Fibroblast of lung (primary cell): ENCODE measurements at regions not wholly inside any gene's neighbourhood (a gene's known extent, or its start where the extent isn't known, plus 50 kb on each side); places are given as distances from the start of the nearest gene placed in this dataset.
A peak's percentile ranks its signal among the peaks of the same experiment; 100 is the strongest.

Experiments
- DNase-seq, 2 donors: peaks; one replicate each; pipeline versions ENCODE4 v3.0.0 to v3.0.0-alpha.2; 2010; ENCODE audit warnings: low read depth in 2 of 2
- H2AFZ ChIP-seq: 2 replicates; pipeline ENCODE4 v1.5.1; 2012; ENCODE audit warnings: low read length, control low read depth, inconsistent platforms
- H3K27ac ChIP-seq: 2 replicates; pipeline ENCODE4 v1.5.1; 2011; ENCODE audit warnings: low read length, control low read depth; ENCODE audit not compliant: insufficient read depth
- H3K27me3 ChIP-seq: 2 replicates; pipeline ENCODE4 v1.5.1; 2011; ENCODE audit warnings: mild to moderate bottlenecking, low read length; ENCODE audit not compliant: control insufficient read depth, insufficient read depth
- H3K36me3 ChIP-seq: 2 replicates; pipeline ENCODE4 v1.5.1; 2011; ENCODE audit warnings: low read length; ENCODE audit not compliant: control insufficient read depth, insufficient read depth
- H3K4me1 ChIP-seq: 2 replicates; pipeline ENCODE4 v1.5.1; 2011; ENCODE audit warnings: low read length; ENCODE audit not compliant: control insufficient read depth, insufficient read depth; ENCODE audit errors: extremely low read depth
- H3K4me2 ChIP-seq: 2 replicates; pipeline ENCODE4 v1.5.1; 2011; ENCODE audit warnings: low read length, control low read depth; ENCODE audit not compliant: insufficient read depth; ENCODE audit errors: extremely low read depth
- H3K4me3 ChIP-seq, 4 experiments: fragments of 200-600 bp in 1 of 4; sonication (generic) in 1 of 4; replicated peaks in 1 of 4; 2 replicates each; pipeline ENCODE4 v1.5.1; 2011 to 2016; ENCODE audit warnings: low read length in 4 of 4, low read depth in 3 of 4, mild to moderate bottlenecking in 3 of 4, control low read depth in 2 of 4, inconsistent platforms in 1 of 4, mixed read lengths in 1 of 4; ENCODE audit not compliant: insufficient read depth in 1 of 4; ENCODE audit errors: control extremely low read depth in 1 of 4
- H3K79me2 ChIP-seq: 2 replicates; pipeline ENCODE4 v1.5.1; 2012; ENCODE audit warnings: mild to moderate bottlenecking, low read length, inconsistent platforms; ENCODE audit not compliant: control insufficient read depth, insufficient read depth
- H3K9ac ChIP-seq: 2 replicates; pipeline ENCODE4 v1.5.1; 2011; ENCODE audit warnings: mild to moderate bottlenecking, low read length, control low read depth; ENCODE audit not compliant: insufficient read depth
- H3K9me3 ChIP-seq: 2 replicates; pipeline ENCODE4 v1.5.1; 2012; ENCODE audit warnings: low read depth, low read length; ENCODE audit not compliant: control insufficient read depth, insufficient read depth
- H4K20me1 ChIP-seq: 2 replicates; pipeline ENCODE4 v1.5.1; 2011; ENCODE audit warnings: low read length; ENCODE audit not compliant: control insufficient read depth, insufficient read depth; ENCODE audit errors: extremely low read depth
- CTCF ChIP-seq, 2 donors: IDR thresholded peaks in 1 of 2; conservative IDR thresholded peaks in 1 of 2; 1 replicate in 1 of 2; 2 replicates in 1 of 2; pipeline ENCODE4 v1.5.1; 2011 to 2012; ENCODE audit warnings: low read length in 2 of 2, control low read depth in 1 of 2, inconsistent platforms in 1 of 2, low read depth in 1 of 2, mild to moderate bottlenecking in 1 of 2
- EZH2 ChIP-seq: IDR thresholded peaks from 2 replicates; pipeline ENCODE4 v1.5.1; 2012; ENCODE audit warnings: low read length, control low read depth, mild to moderate bottlenecking; ENCODE audit errors: missing control alignments

DNA sequence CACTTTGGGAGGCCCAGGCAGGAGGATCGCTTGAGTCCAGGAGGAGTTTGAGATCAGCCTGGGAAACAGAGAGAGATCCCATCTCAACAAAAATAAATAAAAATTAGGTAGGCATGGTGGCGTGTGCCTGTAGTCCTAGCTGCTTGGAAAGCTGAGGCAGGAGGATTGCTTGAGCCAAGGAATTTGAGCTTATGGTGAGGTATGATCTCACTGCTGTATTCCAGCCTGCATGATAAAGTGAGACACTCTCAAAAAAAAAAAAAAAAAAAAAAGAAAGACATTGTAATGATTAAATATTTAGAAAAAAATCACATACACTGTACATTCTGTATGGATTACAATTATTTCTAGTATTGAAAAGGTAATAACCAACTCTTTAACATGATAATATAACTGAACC lies 87.1 kb downstream of the SLIT2 start:
- Histone ChIP-seq H3K36me3 (no peaks in the 10 kb centered on the region), H3K79me2 (no peaks in the 10 kb centered on the region), H2AFZ (no peak overlapping the region), H3K4me2 (no peak overlapping the region), H3K27me3 (no peaks in the 10 kb centered on the region), H3K4me1 (no peaks in the 10 kb centered on the region), H3K27ac (no peak overlapping the region), H4K20me1 (no peaks in the 10 kb centered on the region), H3K9me3 (no peaks in the 10 kb centered on the region), H3K9ac (no peak overlapping the region), H3K4me3 (no peak overlapping the region)
- TF ChIP-seq EZH2 (no peak), CTCF (conservative IDR thresholded peaks at IDR 0.05 in 1 of 2, IDR thresholded peaks at IDR 0.05 in 1 of 2; ENCODE audit: low read depth in 1 of 2, low read length in 2 of 2) (no peak)
- DNase-seq, result peak in 1 of 2 donors; percentile 53

DNA sequence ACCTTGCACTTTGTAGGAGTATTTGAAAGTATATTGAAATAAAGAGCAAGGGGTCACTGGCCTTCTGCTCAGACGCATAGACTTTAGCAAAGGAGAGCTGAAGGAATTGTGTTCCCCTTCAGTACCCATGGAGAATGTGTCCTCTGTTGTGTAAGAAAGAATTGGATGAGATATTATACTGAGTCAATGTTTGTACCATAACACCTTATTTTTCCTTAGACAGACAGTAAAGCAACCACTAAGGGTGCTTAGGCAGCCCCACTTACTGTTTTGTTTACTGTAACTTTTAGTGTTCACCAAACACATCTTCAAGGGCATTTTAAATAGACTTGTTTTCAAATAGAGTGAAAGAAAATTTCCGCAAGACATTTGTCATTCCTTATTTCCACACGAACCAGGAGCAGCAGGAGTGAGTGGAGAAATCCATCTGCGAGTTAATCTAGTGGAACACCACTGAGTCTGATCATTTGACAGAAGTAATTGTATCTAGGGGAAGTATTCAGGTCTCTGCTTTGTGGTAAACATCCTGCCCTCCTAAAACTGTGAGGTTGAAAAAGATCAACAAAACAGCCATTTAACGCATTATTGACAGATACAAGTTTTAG lies 89.5 kb downstream of the SLIT2 start:
- H3K79me2 ChIP-seq, result no peaks in the 10 kb centered on the region
- H2AFZ ChIP-seq, result no peak overlapping the region
- H3K9ac ChIP-seq, result no peak overlapping the region
- no peak overlapping the region for H3K4me3 ChIP-seq
- no peaks in the 10 kb centered on the region for H3K9me3 ChIP-seq
- H4K20me1 ChIP-seq, result no peaks in the 10 kb centered on the region
- no peaks in the 10 kb centered on the region for H3K4me1 ChIP-seq
- TF ChIP-seq CTCF (conservative IDR thresholded peaks at IDR 0.05 in 1 of 2, IDR thresholded peaks at IDR 0.05 in 1 of 2; ENCODE audit: low read depth in 1 of 2, low read length in 2 of 2), result no peak
- TF ChIP-seq EZH2, result no peak
- no peaks in the 10 kb centered on the region for H3K27me3 ChIP-seq
- DNase-seq, result no peak
- no peaks in the 10 kb centered on the region for H3K36me3 ChIP-seq
- H3K27ac ChIP-seq, result no peak overlapping the region
- H3K4me2 ChIP-seq, result no peak overlapping the region

DNA sequence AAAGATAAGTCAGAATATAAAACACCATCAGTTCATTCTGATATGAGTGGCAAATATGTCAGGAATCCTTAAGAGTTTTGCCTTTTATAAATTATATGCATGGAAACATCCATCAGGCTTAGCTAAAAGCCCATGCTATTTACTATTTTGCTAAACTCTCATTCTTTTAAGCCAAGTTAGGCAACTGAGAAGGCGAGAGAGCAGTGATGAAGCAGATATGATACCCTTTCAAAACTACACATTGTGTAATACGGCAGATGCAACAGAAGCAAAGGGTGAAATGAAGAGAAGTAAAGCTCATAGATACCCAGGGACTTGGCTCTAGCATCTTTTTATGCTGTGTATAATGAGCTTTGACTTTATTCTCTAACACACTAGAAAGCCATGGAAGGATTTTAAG lies 95.8 kb downstream of the SLIT2 start:
- Histone ChIP-seq H2AFZ (no peak overlapping the region), H3K36me3 (no peaks in the 10 kb centered on the region), H3K9me3 (no peaks in the 10 kb centered on the region), H4K20me1 (no peaks in the 10 kb centered on the region), H3K9ac (no peak overlapping the region), H3K4me3 (no peak overlapping the region), H3K4me1 (no peaks in the 10 kb centered on the region), H3K27ac (no peak overlapping the region), H3K79me2 (no peaks in the 10 kb centered on the region), H3K27me3 (no peaks in the 10 kb centered on the region), H3K4me2 (no peak overlapping the region)
- DNase-seq, result no peak
- TF ChIP-seq EZH2 (no peak), CTCF (conservative IDR thresholded peaks at IDR 0.05 in 1 of 2, IDR thresholded peaks at IDR 0.05 in 1 of 2; ENCODE audit: low read depth in 1 of 2, low read length in 2 of 2) (no peak)
